Caco-2 (cell line): ENCODE measurements at regions not wholly inside any gene's neighbourhood (a gene's known extent, or its start where the extent isn't known, plus 50 kb on each side); places are given as distances from the start of the nearest gene placed in this dataset.

Experiments used
- BruUV-seq: library from RNA; stranded (reverse); fragments of 400-500 nt; replicated peaks from 2 replicates; lab custom pipeline; 2021; lab: Mats Ljungman, UMichigan
- CTCF ChIA-PET: fragments of 300-600 bp; sonication (Branson Sonifier 250); formaldehyde crosslinking; loops from one replicate; lab custom pipeline; 2022; ENCODE audit warnings: antibody characterized with exemption; lab: Charles Lee
- POLR2A ChIA-PET: fragments of 300-600 bp; sonication (Branson Sonifier 250); formaldehyde crosslinking; loops from one replicate; lab custom pipeline; 2022; ENCODE audit warnings: antibody characterized with exemption; lab: Charles Lee
- DNase-seq, 2 experiments: peaks; one replicate each; pipeline versions ENCODE4 v3.0.0 to v3.0.0-alpha.2; 2020 to 2022
- H3K27me3 ChIP-seq: replicated peaks from 2 replicates; pipeline ENCODE4 v1.6.0; 2011; ENCODE audit warnings: low read length; ENCODE audit not compliant: control insufficient read depth, insufficient read depth
- H3K36me3 ChIP-seq: 2 replicates; pipeline ENCODE4 v1.5.1; 2011; ENCODE audit warnings: low read length; ENCODE audit not compliant: control insufficient read depth, insufficient read depth
- H3K4me1 ChIP-seq: fragments of 250-450 bp; sonication (Bioruptor Pico); 2 replicates; pipeline ENCODE4 v1.5.1; 2020; ENCODE audit warnings: mild to moderate bottlenecking
- H3K4me3 ChIP-seq: 2 replicates; pipeline ENCODE4 v1.5.1; 2011; ENCODE audit warnings: low read depth, mild to moderate bottlenecking, control low read depth, low read length
- H3K9me3 ChIP-seq: fragments of 250-450 bp; sonication (Bioruptor Pico); 2 replicates; pipeline ENCODE4 v1.5.1; 2020; ENCODE audit warnings: mild to moderate bottlenecking, moderate library complexity
- H3K27ac Mint-ChIP-seq: one replicate; pipeline ENCODE4 v1.8.0; 2022; ENCODE audit warnings: mixed read lengths; ENCODE audit not compliant: unreplicated experiment
- H3K27me3 Mint-ChIP-seq: one replicate; pipeline ENCODE4 v1.8.0; 2022; ENCODE audit warnings: mixed read lengths; ENCODE audit not compliant: insufficient read depth, unreplicated experiment
- H3K36me3 Mint-ChIP-seq: one replicate; pipeline ENCODE4 v1.8.0; 2022; ENCODE audit warnings: mild to moderate bottlenecking, mixed read lengths; ENCODE audit not compliant: insufficient read depth, unreplicated experiment
- H3K4me1 Mint-ChIP-seq: one replicate; pipeline ENCODE4 v1.8.0; 2022; ENCODE audit warnings: low read depth, mixed read lengths; ENCODE audit not compliant: unreplicated experiment
- H3K4me3 Mint-ChIP-seq: one replicate; pipeline ENCODE4 v1.8.0; 2022; ENCODE audit warnings: mild to moderate bottlenecking, moderate library complexity, mixed read lengths; ENCODE audit not compliant: unreplicated experiment
- H3K9me3 Mint-ChIP-seq: one replicate; pipeline ENCODE4 v1.8.0; 2022; ENCODE audit warnings: mixed read lengths; ENCODE audit not compliant: unreplicated experiment
- CTCF ChIP-seq, 2 experiments: fragments of 200-600 bp in 1 of 2; IDR thresholded peaks; 1 replicate in 1 of 2; 2 replicates in 1 of 2; pipeline versions ENCODE4 v1.5.1 to v1.8.0; 2011 to 2022; ENCODE audit warnings: antibody characterized with exemption in 1 of 2, control low read depth in 1 of 2, inconsistent platforms in 1 of 2, low read depth in 1 of 2, low read length in 1 of 2, mild to moderate bottlenecking in 1 of 2, moderate library complexity in 1 of 2; ENCODE audit not compliant: insufficient read depth in 1 of 2, severe bottlenecking in 1 of 2, unreplicated experiment in 1 of 2
- intact Hi-C: fragments of 100-400 bp; cut with micrococcal nuclease; formaldehyde crosslinking; loops from one replicate; pipeline ENCODE4 v1.10.0; 2022; ENCODE audit not compliant: unreplicated experiment

GRCh38 chr4:155032521-155033229 lies 175.8 kb upstream of the NPY2R start:
- Mint-ChIP-seq H3K27ac (no peak overlapping the region), H3K4me1 (no peaks in the 10 kb centered on the region), H3K4me3 (no peak overlapping the region), H3K36me3 (no peaks in the 10 kb centered on the region), H3K9me3 (no peaks in the 10 kb centered on the region), H3K27me3 (peaks cover 7% of the 10 kb centered on the region)
- TF ChIP-seq CTCF (IDR thresholded peaks at IDR 0.05; ENCODE audit: insufficient read depth in 1 of 2, low read depth in 1 of 2, low read length in 1 of 2, severe bottlenecking in 1 of 2, unreplicated experiment in 1 of 2) = no peak
- POLR2A ChIA-PET = no interaction called here
- no TSS peak for BruUV-seq
- CTCF ChIA-PET = no interaction called here
- no peaks in the 10 kb centered on the region for H3K9me3 ChIP-seq
- H3K4me1 ChIP-seq = no peaks in the 10 kb centered on the region
- no peak for DNase-seq
- no peaks in the 10 kb centered on the region for H3K27me3 ChIP-seq
- intact Hi-C loops = no loop called here
- H3K4me3 ChIP-seq = no peak overlapping the region
- no peaks in the 10 kb centered on the region for H3K36me3 ChIP-seq

GRCh38 chr4:155033604-155034003 lies 174.8 kb upstream of the NPY2R start:
- H3K4me3 Mint-ChIP-seq = no peak overlapping the region
- intact Hi-C loops = no loop called here

GRCh38 chr4:155037031-155037430 lies 171.4 kb upstream of the NPY2R start:
- no peaks in the 10 kb centered on the region for H3K27me3 ChIP-seq
- no peak for TF ChIP-seq CTCF (IDR thresholded peaks at IDR 0.05; ENCODE audit: insufficient read depth in 1 of 2, low read depth in 1 of 2, low read length in 1 of 2, severe bottlenecking in 1 of 2, unreplicated experiment in 1 of 2)
- no peak overlapping the region for H3K4me3 Mint-ChIP-seq

More at GRCh38 chr4:155033604-155034003, 174.8 kb upstream of the NPY2R start:
- no peaks in the 10 kb centered on the region for H3K9me3 Mint-ChIP-seq
- Histone ChIP-seq H3K4me1 (no peaks in the 10 kb centered on the region), H3K27me3 (no peaks in the 10 kb centered on the region), H3K4me3 (no peak overlapping the region), H3K9me3 (no peaks in the 10 kb centered on the region), H3K36me3 (no peaks in the 10 kb centered on the region)
- no peak for DNase-seq
- no TSS peak for BruUV-seq
- POLR2A ChIA-PET = no interaction called here
- no peak overlapping the region for H3K27ac Mint-ChIP-seq
- CTCF ChIA-PET = no interaction called here
- H3K4me1 Mint-ChIP-seq = no peaks in the 10 kb centered on the region
- peaks cover 4% of the 10 kb centered on the region for H3K27me3 Mint-ChIP-seq
- no peak for TF ChIP-seq CTCF (IDR thresholded peaks at IDR 0.05; ENCODE audit: insufficient read depth in 1 of 2, low read depth in 1 of 2, low read length in 1 of 2, severe bottlenecking in 1 of 2, unreplicated experiment in 1 of 2)
- no peaks in the 10 kb centered on the region for H3K36me3 Mint-ChIP-seq

More at GRCh38 chr4:155037031-155037430, 171.4 kb upstream of the NPY2R start:
- no peak for DNase-seq
- POLR2A ChIA-PET = no interaction called here
- Histone ChIP-seq H3K9me3 (no peaks in the 10 kb centered on the region), H3K36me3 (no peaks in the 10 kb centered on the region), H3K4me1 (no peaks in the 10 kb centered on the region), H3K4me3 (no peak overlapping the region)
- CTCF ChIA-PET = no interaction called here
- H3K27me3 Mint-ChIP-seq = peaks cover 3% of the 10 kb centered on the region
- H3K36me3 Mint-ChIP-seq = no peaks in the 10 kb centered on the region
- H3K4me1 Mint-ChIP-seq = no peaks in the 10 kb centered on the region
- H3K9me3 Mint-ChIP-seq = no peaks in the 10 kb centered on the region
- no peak overlapping the region for H3K27ac Mint-ChIP-seq
- intact Hi-C loops = no loop called here
- BruUV-seq = no TSS peak
